H1 (cell line): ENCODE measurements at regions not wholly inside any gene's neighbourhood (a gene's known extent, or its start where the extent isn't known, plus 50 kb on each side); places are given as distances from the start of the nearest gene placed in this dataset.

Experiments
- CTCF ChIA-PET: fragments of 300-600 bp; sonication (Branson Sonifier 250); formaldehyde crosslinking; loops from one replicate; lab custom pipeline; 2021; ENCODE audit not compliant: partially characterized antibody; lab: Charles Lee
- POLR2A ChIA-PET: fragments of 300-600 bp; sonication (Branson Sonifier 250); formaldehyde crosslinking; loops from one replicate; lab custom pipeline; 2021; ENCODE audit warnings: inconsistent platforms; ENCODE audit not compliant: partially characterized antibody; lab: Charles Lee
- DNase-seq, 2 experiments: peaks; one replicate each; pipeline versions ENCODE4 v3.0.0 to v3.0.0-alpha.2; 2010 to 2022; ENCODE audit warnings: low spot score in 2 of 2, low read depth in 1 of 2, mixed read lengths in 1 of 2
- FAIRE-seq: peaks from 2 replicates; lab custom pipeline; 2011; peaks lifted over from hg19 to GRCh38; lab: Jason Lieb, UNC
- H2AFZ ChIP-seq: 2 replicates; pipeline ENCODE4 v1.8.1; 2012; ENCODE audit warnings: low read length, inconsistent platforms
- H2AK5ac ChIP-seq: 2 replicates; pipeline ENCODE4 v1.6.1; 2013; ENCODE audit warnings: low read depth, low read length
- H2BK120ac ChIP-seq: replicated peaks from 2 replicates; pipeline ENCODE3; 2013; ENCODE audit warnings: low read depth, low read length, inconsistent platforms
- H2BK12ac ChIP-seq: 2 replicates; pipeline ENCODE4 v1.6.1; 2013; ENCODE audit warnings: low read depth, low read length
- H2BK15ac ChIP-seq: 2 replicates; pipeline ENCODE4 v1.6.1; 2013; ENCODE audit warnings: low read length
- H2BK20ac ChIP-seq: 2 replicates; pipeline ENCODE4 v1.6.1; 2013; ENCODE audit warnings: low read length
- H2BK5ac ChIP-seq: 2 replicates; pipeline ENCODE4 v1.6.1; 2013; ENCODE audit warnings: low read depth, low read length
- H3K14ac ChIP-seq: 2 replicates; pipeline ENCODE4 v1.6.1; 2013; ENCODE audit warnings: inconsistent platforms; ENCODE audit not compliant: insufficient read length
- H3K18ac ChIP-seq: 2 replicates; pipeline ENCODE4 v1.6.1; 2013; ENCODE audit warnings: low read length; ENCODE audit errors: extremely low read depth
- H3K23ac ChIP-seq: 2 replicates; pipeline ENCODE4 v1.6.1; 2013; ENCODE audit warnings: inconsistent platforms; ENCODE audit not compliant: insufficient read length
- H3K23me2 ChIP-seq: 2 replicates; pipeline ENCODE4 v1.6.1; 2013; ENCODE audit warnings: low read depth, low read length
- H3K27ac ChIP-seq: 2 replicates; pipeline ENCODE4 v1.6.1; 2011; ENCODE audit warnings: low read depth, low read length, inconsistent platforms
- H3K27me3 ChIP-seq, 4 experiments: replicated peaks in 1 of 4; 1 replicate in 1 of 4; 2 replicates in 3 of 4; pipeline versions ENCODE4 v1.6.1 to v1.8.1; 2011 to 2013; ENCODE audit warnings: low read length in 3 of 4, mild to moderate bottlenecking in 3 of 4, inconsistent platforms in 2 of 4, mixed read lengths in 2 of 4, moderate library complexity in 1 of 4; ENCODE audit not compliant: control insufficient read depth in 3 of 4, insufficient read depth in 3 of 4; ENCODE audit errors: extremely low read depth in 1 of 4
- H3K36me3 ChIP-seq, 4 experiments: 2 replicates each; pipeline versions ENCODE4 v1.6.1 to v1.8.1; 2011 to 2013; ENCODE audit warnings: mild to moderate bottlenecking in 4 of 4, low read length in 3 of 4, moderate library complexity in 2 of 4, control low read depth in 1 of 4, inconsistent platforms in 1 of 4; ENCODE audit not compliant: insufficient read depth in 4 of 4, control insufficient read depth in 2 of 4
- H3K4ac ChIP-seq: replicated peaks from 2 replicates; pipeline ENCODE3; 2013; ENCODE audit warnings: low read length, low read depth, mixed read lengths, inconsistent platforms; ENCODE audit not compliant: insufficient read length
- H3K4me1 ChIP-seq, 4 experiments: replicated peaks in 1 of 4; 1 replicate in 1 of 4; 2 replicates in 3 of 4; pipeline versions ENCODE4 v1.6.1 to v1.8.1; 2011 to 2013; ENCODE audit warnings: low read length in 3 of 4, inconsistent platforms in 2 of 4, mixed read lengths in 1 of 4; ENCODE audit not compliant: insufficient read depth in 4 of 4, control insufficient read depth in 3 of 4
- H3K4me2 ChIP-seq, 2 experiments: 2 replicates each; pipeline versions ENCODE4 v1.6.1 to v1.8.1; 2011 to 2013; ENCODE audit warnings: low read depth in 2 of 2, low read length in 2 of 2, control low read depth in 1 of 2, inconsistent platforms in 1 of 2, mild to moderate bottlenecking in 1 of 2; ENCODE audit not compliant: insufficient read depth in 1 of 2
- H3K4me3 ChIP-seq, 4 experiments: fragments of 200-600, 300-600 bp in 1 of 4; sonication (generic), shearing (Covaris generic), sonication (Bioruptor Twin) in 1 of 4; 2 replicates each; pipeline versions ENCODE4 v1.5.1 to v1.8.1; 2011 to 2016; ENCODE audit warnings: low read length in 4 of 4, low read depth in 3 of 4, control low read depth in 2 of 4, inconsistent platforms in 2 of 4, mild to moderate bottlenecking in 2 of 4, mixed read lengths in 1 of 4, moderate library complexity in 1 of 4; ENCODE audit not compliant: insufficient read depth in 2 of 4; ENCODE audit errors: extremely low read depth in 1 of 4
- H3K56ac ChIP-seq: replicated peaks from 2 replicates; pipeline ENCODE3; 2013; ENCODE audit warnings: low read depth, mild to moderate bottlenecking, mixed read lengths, low read length, inconsistent platforms; ENCODE audit not compliant: insufficient read length
- H3K79me1 ChIP-seq: 2 replicates; pipeline ENCODE4 v1.6.1; 2013; ENCODE audit warnings: low read depth, low read length, control low read depth
- H3K79me2 ChIP-seq, 2 experiments: 2 replicates each; pipeline versions ENCODE4 v1.6.1 to v1.8.1; 2012 to 2013; ENCODE audit warnings: low read length in 2 of 2, mild to moderate bottlenecking in 2 of 2, inconsistent platforms in 1 of 2; ENCODE audit not compliant: insufficient read depth in 2 of 2, control insufficient read depth in 1 of 2
- H3K9ac ChIP-seq, 4 experiments: replicated peaks in 1 of 4; 1 replicate in 1 of 4; 2 replicates in 3 of 4; pipeline versions ENCODE4 v1.6.1 to v1.8.1; 2011 to 2013; ENCODE audit warnings: low read depth in 3 of 4, low read length in 3 of 4, control low read depth in 2 of 4, mild to moderate bottlenecking in 2 of 4, moderate library complexity in 2 of 4, inconsistent platforms in 1 of 4; ENCODE audit errors: extremely low read depth in 1 of 4
- H3K9me3 ChIP-seq, 2 experiments: 2 replicates each; pipeline versions ENCODE4 v1.6.1 to v1.8.1; 2012 to 2013; ENCODE audit warnings: mild to moderate bottlenecking in 2 of 2, moderate library complexity in 2 of 2, control low read depth in 1 of 2, inconsistent platforms in 1 of 2, low read depth in 1 of 2, low read length in 1 of 2, mixed read lengths in 1 of 2; ENCODE audit not compliant: insufficient read depth in 2 of 2
- H4K20me1 ChIP-seq, 2 experiments: replicated peaks in 1 of 2; 2 replicates each; pipeline versions ENCODE3 to v1.8.1; 2011 to 2013; ENCODE audit warnings: inconsistent platforms in 2 of 2, low read length in 2 of 2, mild to moderate bottlenecking in 1 of 2; ENCODE audit not compliant: insufficient read depth in 2 of 2, control insufficient read depth in 1 of 2
- H4K5ac ChIP-seq: 2 replicates; pipeline ENCODE4 v1.6.1; 2013; ENCODE audit warnings: low read length, low read depth, mixed read lengths, inconsistent platforms; ENCODE audit not compliant: insufficient read length
- H4K8ac ChIP-seq: 2 replicates; pipeline ENCODE4 v1.8.0; 2013; ENCODE audit warnings: mild to moderate bottlenecking, moderate library complexity, low read length, inconsistent platforms; ENCODE audit not compliant: insufficient read depth; ENCODE audit errors: extremely low read depth
- H4K91ac ChIP-seq: replicated peaks from 2 replicates; pipeline ENCODE3; 2013; ENCODE audit warnings: low read length, mixed read lengths, inconsistent platforms; ENCODE audit not compliant: insufficient read length
- CHD2 ChIP-seq: IDR thresholded peaks from 2 replicates; pipeline ENCODE4 v1.6.1; 2012; ENCODE audit warnings: low read length, improper control_type of control experiment
- CTBP2 ChIP-seq: IDR thresholded peaks from 2 replicates; pipeline ENCODE4 v1.7.0; 2011; ENCODE audit warnings: borderline replicate concordance, mild to moderate bottlenecking, moderate library complexity, mixed read lengths, low read length; ENCODE audit not compliant: insufficient read depth, insufficient read length
- JUN ChIP-seq: IDR thresholded peaks from 2 replicates; pipeline ENCODE4 v1.6.1; 2011; ENCODE audit warnings: low read depth, mild to moderate bottlenecking, improper control_type of control experiment, low read length
- WGBS, 2 experiments: shearing (Covaris generic) in 1 of 2; methylation state at CpG; one replicate each; pipeline versions ENCODE4 v1.1.6 to v1.1.7; 2013 to 2015; ENCODE audit warnings: low lambda C conversion rate in 2 of 2, mixed read lengths in 2 of 2, inconsistent platforms in 1 of 2, low coverage in 1 of 2, missing lambda C conversion rate in 1 of 2; ENCODE audit not compliant: insufficient replicate concordance in 2 of 2, insufficient coverage in 1 of 2, insufficient read length in 1 of 2; ENCODE audit errors: extremely low coverage in 1 of 2, missing lambda C conversion rate in 1 of 2; 5-methylcytosine and 5-hydroxymethylcytosine counted together

GRCh38 chr1:181392613-181393220, 90.6 kb upstream of the CACNA1E start:
- Histone ChIP-seq H2AFZ (no peak overlapping the region), H4K5ac (no peak overlapping the region), H3K4me1 (no peaks in the 10 kb centered on the region), H4K91ac (no peak overlapping the region), H3K14ac (no peak overlapping the region), H3K9me3 (no peaks in the 10 kb centered on the region), H3K79me2 (no peaks in the 10 kb centered on the region), H3K23me2 (peaks cover 2% of the 10 kb centered on the region; the same call in 1 of the 2 replicates), H3K27me3 (no peaks in the 10 kb centered on the region), H4K8ac (no peak overlapping the region), H2BK15ac (no peak overlapping the region), H3K27ac (no peak overlapping the region), H3K4me3 (no peak overlapping the region), H2BK5ac (no peak overlapping the region), H3K9ac (no peak overlapping the region), H4K20me1 (no peaks in the 10 kb centered on the region), H2BK12ac (no peak overlapping the region), H3K36me3 (no peaks in the 10 kb centered on the region), H2BK20ac (no peak overlapping the region), H2BK120ac (no peak overlapping the region), H3K23ac (no peak overlapping the region), H3K18ac (no peak overlapping the region), H3K56ac (no peak overlapping the region)
- ChIA-PET POLR2A (no interaction called here), CTCF (interaction anchor here (0.8 to 9.3 kb wide), 8 partner anchors 8 to 578 kb away, joined by 3 to 69 read pairs (median 3); no protein-coding TSS in a partner anchor)
- 86% methylated on average over 1 of the region's 1 CpG; no CpG with 5 or more reads in 1 of the 2 experiments for WGBS, 2 experiments
- DNase-seq: no peak
- no peak for FAIRE-seq
- no peak for TF ChIP-seq JUN
- no peak for TF ChIP-seq CTBP2
- no peak for TF ChIP-seq CHD2
- TF ChIP-seq, all 59 proteins: peak for 0
- no peak overlapping the region for H3K4ac ChIP-seq
- no peaks in the 10 kb centered on the region for H3K79me1 ChIP-seq
- H2AK5ac ChIP-seq: no peak overlapping the region
- no peak overlapping the region for H3K4me2 ChIP-seq
